Breast epithelium (tissue), 3 donors: ENCODE measurements at regions not wholly inside any gene's neighbourhood (a gene's known extent, or its start where the extent isn't known, plus 50 kb on each side); places are given as distances from the start of the nearest gene placed in this dataset.

ENCODE experiments used
- POLR2A ChIP-seq: fragments of 450-650 bp; IDR thresholded peaks from one replicate; pipeline ENCODE4 v1.6.1; 2016; ENCODE audit warnings: antibody characterized with exemption, mild to moderate bottlenecking, moderate library complexity
- TF ChIP-seq, protein P1 (sequence below), 3 donors: fragments of 450-650 bp; IDR thresholded peaks; one replicate each; pipeline ENCODE4 v1.5.1; 2016 to 2017; ENCODE audit warnings: antibody characterized with exemption in 3 of 3, mild to moderate bottlenecking in 3 of 3, moderate library complexity in 3 of 3

DNA sequence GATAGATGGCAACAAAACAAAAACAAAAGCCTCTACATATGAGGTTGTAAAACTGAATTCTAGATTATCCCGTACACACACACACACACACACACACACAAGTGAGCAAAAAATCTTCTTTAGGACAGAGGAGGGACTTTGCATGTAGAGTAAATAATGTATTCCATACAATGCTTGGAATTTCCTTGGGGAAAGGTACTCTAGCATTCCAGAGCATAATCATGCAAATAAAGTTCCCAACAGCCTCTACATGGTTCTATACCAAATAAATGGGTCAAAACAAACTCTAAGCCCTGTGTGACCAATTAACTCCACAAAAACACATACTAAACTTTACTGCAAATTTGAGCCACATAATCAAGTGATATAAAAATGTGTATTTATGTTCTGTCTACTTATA, 191.4 kb downstream of the RBM43 start:
- TF ChIP-seq, protein P1, sequence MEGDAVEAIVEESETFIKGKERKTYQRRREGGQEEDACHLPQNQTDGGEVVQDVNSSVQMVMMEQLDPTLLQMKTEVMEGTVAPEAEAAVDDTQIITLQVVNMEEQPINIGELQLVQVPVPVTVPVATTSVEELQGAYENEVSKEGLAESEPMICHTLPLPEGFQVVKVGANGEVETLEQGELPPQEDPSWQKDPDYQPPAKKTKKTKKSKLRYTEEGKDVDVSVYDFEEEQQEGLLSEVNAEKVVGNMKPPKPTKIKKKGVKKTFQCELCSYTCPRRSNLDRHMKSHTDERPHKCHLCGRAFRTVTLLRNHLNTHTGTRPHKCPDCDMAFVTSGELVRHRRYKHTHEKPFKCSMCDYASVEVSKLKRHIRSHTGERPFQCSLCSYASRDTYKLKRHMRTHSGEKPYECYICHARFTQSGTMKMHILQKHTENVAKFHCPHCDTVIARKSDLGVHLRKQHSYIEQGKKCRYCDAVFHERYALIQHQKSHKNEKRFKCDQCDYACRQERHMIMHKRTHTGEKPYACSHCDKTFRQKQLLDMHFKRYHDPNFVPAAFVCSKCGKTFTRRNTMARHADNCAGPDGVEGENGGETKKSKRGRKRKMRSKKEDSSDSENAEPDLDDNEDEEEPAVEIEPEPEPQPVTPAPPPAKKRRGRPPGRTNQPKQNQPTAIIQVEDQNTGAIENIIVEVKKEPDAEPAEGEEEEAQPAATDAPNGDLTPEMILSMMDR (IDR thresholded peaks at IDR 0.05): no peak
- TF ChIP-seq POLR2A: no peak
